Thymus (tissue), 11 donors: ENCODE measurements at regions not wholly inside any gene's neighbourhood (a gene's known extent, or its start where the extent isn't known, plus 50 kb on each side); places are given as distances from the start of the nearest gene placed in this dataset.

Experiments
- DNase-seq, 9 donors: peaks; one replicate each; pipeline ENCODE4 v3.0.0-alpha.2; 2013; ENCODE audit warnings: low spot score in 9 of 9, low read depth in 6 of 9, missing footprints in 1 of 9
- H3K27ac ChIP-seq, 2 donors: one replicate each; pipeline ENCODE4 v1.5.1; 2013; ENCODE audit warnings: control low read depth in 1 of 2, low read depth in 1 of 2, low read length in 1 of 2, mild to moderate bottlenecking in 1 of 2, moderate library complexity in 1 of 2
- H3K27me3 ChIP-seq, 2 donors: one replicate each; pipeline ENCODE4 v1.5.1; 2013; ENCODE audit warnings: low read length in 1 of 2; ENCODE audit not compliant: control insufficient read depth in 2 of 2, insufficient read depth in 1 of 2
- H3K36me3 ChIP-seq, 2 donors: one replicate each; pipeline ENCODE4 v1.5.1; 2013; ENCODE audit warnings: low read length in 1 of 2, mild to moderate bottlenecking in 1 of 2, moderate library complexity in 1 of 2; ENCODE audit not compliant: control insufficient read depth in 2 of 2, insufficient read depth in 2 of 2
- H3K4me1 ChIP-seq, 2 donors: one replicate each; pipeline ENCODE4 v1.5.1; 2013; ENCODE audit warnings: low read length in 2 of 2; ENCODE audit not compliant: control insufficient read depth in 2 of 2, insufficient read depth in 2 of 2
- H3K4me3 ChIP-seq, 2 donors: one replicate each; pipeline ENCODE4 v1.5.1; 2013; ENCODE audit warnings: low read length in 2 of 2, control low read depth in 1 of 2, mild to moderate bottlenecking in 1 of 2
- H3K9me3 ChIP-seq, 2 donors: one replicate each; pipeline ENCODE4 v1.5.1; 2013; ENCODE audit warnings: low read length in 1 of 2, mild to moderate bottlenecking in 1 of 2; ENCODE audit not compliant: control insufficient read depth in 2 of 2, insufficient read depth in 1 of 2
- WGBS: extraction: QIAGEN DNeasy Blood & Tissue Kit; methylation state at CpG from one replicate; pipeline ENCODE4 v1.1.7; 2013; 5-methylcytosine and 5-hydroxymethylcytosine counted together
- donor health status: healthy.

GRCh38 chr17:77468897-77469296 lies 328.1 kb downstream of the SEC14L1 start:
- Histone ChIP-seq H3K9me3 (no peaks in the 10 kb centered on the region), H3K27ac (peak overlapping the region in 1 of 2 donors; percentile 49), H3K4me1 (peaks cover 61 to 92% of the 10 kb centered on the region in 2 donors), H3K4me3 (no peak overlapping the region), H3K36me3 (peaks cover 64 to 80% of the 10 kb centered on the region in 2 donors), H3K27me3 (no peaks in the 10 kb centered on the region)
- no peak for DNase-seq
- whole genome bisulfite sequencing: 97% methylated on average over 7 of the region's 7 CpGs

GRCh38 chr17:77470330-77470786 lies 329.6 kb downstream of the SEC14L1 start:
- WGBS: 95% methylated on average over 3 of the region's 3 CpGs
- DNase-seq: no peak
- H3K27ac ChIP-seq: peak overlapping the region in 1 of 2 donors; percentile 80
- no peaks in the 10 kb centered on the region for H3K9me3 ChIP-seq
- H3K27me3 ChIP-seq: no peaks in the 10 kb centered on the region
- no peak overlapping the region for H3K4me3 ChIP-seq
- H3K36me3 ChIP-seq: peaks cover 72 to 89% of the 10 kb centered on the region in 2 donors
- peaks cover 69 to 93% of the 10 kb centered on the region in 2 donors for H3K4me1 ChIP-seq

GRCh38 chr17:77470800-77471733 lies 330.3 kb downstream of the SEC14L1 start:
- peak overlapping the region; percentile 80 to 81 for H3K27ac ChIP-seq
- H3K4me3 ChIP-seq: no peak overlapping the region
- WGBS: 86% methylated on average over 9 of the region's 9 CpGs
- no peak for DNase-seq
- no peaks in the 10 kb centered on the region for H3K27me3 ChIP-seq
- H3K36me3 ChIP-seq: peaks cover 76 to 95% of the 10 kb centered on the region in 2 donors
- H3K9me3 ChIP-seq: no peaks in the 10 kb centered on the region
- H3K4me1 ChIP-seq: peaks cover 68 to 93% of the 10 kb centered on the region in 2 donors

- Histone ChIP-seq H3K27me3 (no peaks in the 10 kb centered on the region), H3K4me1 (peaks cover 68 to 93% of the 10 kb centered on the region in 2 donors), H3K27ac (peak overlapping the region; percentile 80 to 81), H3K4me3 (no peak overlapping the region), H3K9me3 (no peaks in the 10 kb centered on the region), H3K36me3 (peaks cover 78 to 97% of the 10 kb centered on the region in 2 donors)
- 58% methylated on average over 12 of the region's 12 CpGs for WGBS
- DNase-seq: no peak
Observed at GRCh38 chr17:77471984-77472461, 331.3 kb downstream of the SEC14L1 start.

GRCh38 chr17:77472468-77473310 lies 331.9 kb downstream of the SEC14L1 start:
- peaks cover 77 to 97% of the 10 kb centered on the region in 2 donors for H3K36me3 ChIP-seq
- H3K9me3 ChIP-seq: peaks cover 0 to 4% of the 10 kb centered on the region in 2 donors
- WGBS: 79% methylated on average over 10 of the region's 10 CpGs
- peak in 1 of 9 donors; percentile 39 for DNase-seq
- H3K27ac ChIP-seq: peak overlapping the region; percentile 80 to 81
- H3K4me3 ChIP-seq: no peak overlapping the region
- H3K27me3 ChIP-seq: no peaks in the 10 kb centered on the region
- peaks cover 68 to 93% of the 10 kb centered on the region in 2 donors for H3K4me1 ChIP-seq

GRCh38 chr17:77473615-77474226 lies 333.0 kb downstream of the SEC14L1 start:
- Histone ChIP-seq H3K9me3 (peaks cover 0 to 5% of the 10 kb centered on the region in 2 donors), H3K36me3 (peaks cover 69 to 96% of the 10 kb centered on the region in 2 donors), H3K4me3 (no peak overlapping the region), H3K4me1 (peaks cover 66 to 95% of the 10 kb centered on the region in 2 donors), H3K27me3 (no peaks in the 10 kb centered on the region), H3K27ac (peak overlapping the region; percentile 46 to 80)
- no peak for DNase-seq
- WGBS: 92% methylated on average over 6 of the region's 6 CpGs

GRCh38 chr17:77474292-77474988 lies 333.7 kb downstream of the SEC14L1 start:
- WGBS: 94% methylated on average over 12 of the region's 12 CpGs
- Histone ChIP-seq H3K36me3 (peaks cover 65 to 93% of the 10 kb centered on the region in 2 donors), H3K9me3 (peaks cover 0 to 5% of the 10 kb centered on the region in 2 donors), H3K27ac (no peak overlapping the region), H3K4me1 (peaks cover 66 to 95% of the 10 kb centered on the region in 2 donors), H3K27me3 (no peaks in the 10 kb centered on the region), H3K4me3 (no peak overlapping the region)
- DNase-seq: no peak
